SU-DHL-6 (cell line): ENCODE measurements at regions not wholly inside any gene's neighbourhood (a gene's known extent, or its start where the extent isn't known, plus 50 kb on each side); places are given as distances from the start of the nearest gene placed in this dataset.

Source experiments
- H2AFZ ChIP-seq: fragments of 200-600 bp; sonication (generic); 2 replicates; pipeline ENCODE4 v1.6.1; 2014; ENCODE audit warnings: low read depth, mild to moderate bottlenecking, moderate library complexity, mixed read lengths, antibody characterized with exemption, low read length; ENCODE audit not compliant: severe bottlenecking
- H3F3A ChIP-seq: fragments of 200-600 bp; shearing (Covaris generic); 2 replicates; pipeline ENCODE4 v1.6.0; 2016; ENCODE audit warnings: antibody characterized with exemption, mild to moderate bottlenecking; ENCODE audit not compliant: insufficient read depth
- H3K27ac ChIP-seq: fragments of 200-600 bp; sonication (generic); 2 replicates; pipeline ENCODE4 v1.5.1; 2016; ENCODE audit warnings: low read depth, mild to moderate bottlenecking, low read length, moderate library complexity, mixed read lengths
- H3K27me3 ChIP-seq: fragments of 200-600 bp; sonication (generic), shearing (Covaris generic); 2 replicates; pipeline ENCODE4 v1.6.0; 2014; ENCODE audit warnings: mild to moderate bottlenecking, low read length
- H3K36me3 ChIP-seq: fragments of 200-600 bp; sonication (generic); 2 replicates; pipeline ENCODE4 v1.6.1; 2014; ENCODE audit warnings: mild to moderate bottlenecking, low read length, mixed read lengths
- H3K4me2 ChIP-seq: fragments of 300-600, 200-600 bp; shearing (Covaris generic), sonication (generic); 2 replicates; pipeline ENCODE4 v1.6.0; 2014; ENCODE audit warnings: low read length, low read depth, mild to moderate bottlenecking; ENCODE audit not compliant: poor library complexity, severe bottlenecking
- H3K4me3 ChIP-seq: fragments of 200-600 bp; sonication (generic); 2 replicates; pipeline ENCODE4 v1.5.1; 2014; ENCODE audit warnings: antibody characterized with exemption, low read length, mild to moderate bottlenecking, mixed read lengths; ENCODE audit not compliant: insufficient read depth, poor library complexity, severe bottlenecking
- H3K79me2 ChIP-seq: fragments of 200-600 bp; sonication (generic); 2 replicates; pipeline ENCODE4 v1.6.1; 2014; ENCODE audit warnings: mild to moderate bottlenecking, low read length, moderate library complexity; ENCODE audit not compliant: insufficient read depth
- H3K9ac ChIP-seq: fragments of 200-600 bp; sonication (generic); 2 replicates; pipeline ENCODE4 v1.7.0; 2014; ENCODE audit warnings: mild to moderate bottlenecking, low read length
- H3K9me2 ChIP-seq: fragments of 200-600 bp; sonication (generic); replicated peaks from 2 replicates; pipeline ENCODE4 v1.6.1; 2014; ENCODE audit warnings: low read length; ENCODE audit not compliant: insufficient read depth
- H3K9me3 ChIP-seq: fragments of 200-600 bp; sonication (generic); 2 replicates; pipeline ENCODE4 v1.6.1; 2014; ENCODE audit warnings: low read length, mixed read lengths; ENCODE audit not compliant: insufficient read depth
- H4K20me1 ChIP-seq: fragments of 200-600 bp; sonication (generic); 2 replicates; pipeline ENCODE4 v1.6.1; 2014; ENCODE audit warnings: low read depth, mild to moderate bottlenecking, antibody characterized with exemption, low read length, moderate library complexity, mixed read lengths
- CTCF ChIP-seq: fragments of 200-600 bp; sonication (generic); IDR thresholded peaks from one replicate; pipeline ENCODE4 v1.5.1; 2017; ENCODE audit warnings: antibody characterized with exemption, mild to moderate bottlenecking, low read length, moderate library complexity; ENCODE audit not compliant: insufficient read depth, poor library complexity, severe bottlenecking
- EZH2phosphoT487 ChIP-seq: fragments of 200-600 bp; sonication (generic), shearing (Covaris generic); conservative IDR thresholded peaks from 2 replicates; pipeline ENCODE4 v1.6.1; 2018; ENCODE audit warnings: mild to moderate bottlenecking, antibody characterized with exemption, low read length, moderate library complexity, mixed read lengths

GRCh38 chr2:75348307-75348706, 149.0 kb upstream of the TACR1 start:
- H3K27me3 ChIP-seq = no peaks in the 10 kb centered on the region
- H3K27ac ChIP-seq = no peak overlapping the region
- H3K9ac ChIP-seq = no peak overlapping the region
- no peaks in the 10 kb centered on the region for H4K20me1 ChIP-seq
- H3K79me2 ChIP-seq = no peaks in the 10 kb centered on the region
- H3K4me3 ChIP-seq = no peak overlapping the region
- no peak overlapping the region for H2AFZ ChIP-seq
- TF ChIP-seq EZH2phosphoT487 = no peak
- TF ChIP-seq CTCF = no peak
- H3F3A ChIP-seq = no peaks in the 10 kb centered on the region
- H3K9me2 ChIP-seq = no peaks in the 10 kb centered on the region
- no peaks in the 10 kb centered on the region for H3K36me3 ChIP-seq
- no peak overlapping the region for H3K4me2 ChIP-seq
- no peaks in the 10 kb centered on the region for H3K9me3 ChIP-seq

GRCh38 chr2:75344146-75344545, 144.8 kb upstream of the TACR1 start:
- Histone ChIP-seq H3K27ac (no peak overlapping the region), H4K20me1 (no peaks in the 10 kb centered on the region), H3K79me2 (no peaks in the 10 kb centered on the region), H3K4me3 (no peak overlapping the region), H3K9me2 (no peaks in the 10 kb centered on the region), H3K27me3 (no peaks in the 10 kb centered on the region), H3K9ac (no peak overlapping the region), H3K9me3 (no peaks in the 10 kb centered on the region), H3K4me2 (no peak overlapping the region), H2AFZ (no peak overlapping the region), H3K36me3 (no peaks in the 10 kb centered on the region), H3F3A (no peaks in the 10 kb centered on the region)
- no peak for TF ChIP-seq CTCF

- no peaks in the 10 kb centered on the region for H3K27me3 ChIP-seq
- H3F3A ChIP-seq = no peaks in the 10 kb centered on the region
- no peaks in the 10 kb centered on the region for H3K9me2 ChIP-seq
- no peak overlapping the region for H2AFZ ChIP-seq
- H3K9ac ChIP-seq = no peak overlapping the region
- no peak overlapping the region for H3K4me2 ChIP-seq
- H4K20me1 ChIP-seq = no peaks in the 10 kb centered on the region
- TF ChIP-seq EZH2phosphoT487 (no peak), CTCF (no peak)
- H3K4me3 ChIP-seq = no peak overlapping the region
- no peaks in the 10 kb centered on the region for H3K36me3 ChIP-seq
- no peak overlapping the region for H3K27ac ChIP-seq
- H3K79me2 ChIP-seq = no peaks in the 10 kb centered on the region
- no peaks in the 10 kb centered on the region for H3K9me3 ChIP-seq
Measured at GRCh38 chr2:75342504-75343175, 143.3 kb upstream of the TACR1 start.
